ENCODE measurements at regions not wholly inside any gene's neighbourhood (a gene's known extent, or its start where the extent isn't known, plus 50 kb on each side); places are given as distances from the start of the nearest gene placed in this dataset.

- no peak for DNase-seq
These were observed 50.6 kb upstream of the L3MBTL4 start for GRCh38 chr18:6465281-6465680.

- peak in 1 of 2 donors; percentile 8 for DNase-seq
These were observed 61.5 kb upstream of the L3MBTL4 start for GRCh38 chr18:6476190-6476589.

GRCh38 chr18:6476880-6477279, 62.2 kb upstream of the L3MBTL4 start:
- DNase-seq: no peak

- no peak for DNase-seq
These were observed 63.4 kb upstream of the L3MBTL4 start for GRCh38 chr18:6478121-6478520.

- DNase-seq: no peak
These were observed 65.0 kb upstream of the L3MBTL4 start for GRCh38 chr18:6479699-6480098.

GRCh38 chr18:6482198-6482977, 67.7 kb upstream of the L3MBTL4 start:
- DNase-seq: peak in 1 of 2 donors; percentile 17

- no peak for DNase-seq
These were observed 69.9 kb upstream of the L3MBTL4 start for GRCh38 chr18:6484659-6485058.

- no peak for DNase-seq
These were observed 71.6 kb upstream of the L3MBTL4 start for GRCh38 chr18:6486313-6486712.

- no peak for DNase-seq
These were observed 72.2 kb upstream of the L3MBTL4 start for GRCh38 chr18:6486764-6487426.

GRCh38 chr18:6487968-6488367, 73.3 kb upstream of the L3MBTL4 start:
- no peak for DNase-seq

- no peak for DNase-seq
These were observed 74.2 kb upstream of the L3MBTL4 start for GRCh38 chr18:6488956-6489355.

- DNase-seq: no peak
These were observed 75.3 kb upstream of the L3MBTL4 start for GRCh38 chr18:6489977-6490376.

- DNase-seq: no peak
These were observed 78.5 kb upstream of the L3MBTL4 start for GRCh38 chr18:6493194-6493593.

GRCh38 chr18:6495536-6495935, 80.8 kb upstream of the L3MBTL4 start:
- DNase-seq: peak in 1 of 2 donors; percentile 3

GRCh38 chr18:6497543-6497942, 82.8 kb upstream of the L3MBTL4 start:
- DNase-seq: no peak

GRCh38 chr18:6498289-6498856, 83.7 kb upstream of the L3MBTL4 start:
- DNase-seq: no peak

GRCh38 chr18:6504605-6505497, 90.1 kb upstream of the L3MBTL4 start:
- no peak for DNase-seq

- DNase-seq: no peak
These were observed 90.8 kb upstream of the L3MBTL4 start for GRCh38 chr18:6505498-6505875.

- no peak for DNase-seq
These were observed 94.7 kb upstream of the L3MBTL4 start for GRCh38 chr18:6509417-6509816.

GRCh38 chr18:6509832-6510231, 95.1 kb upstream of the L3MBTL4 start:
- DNase-seq: no peak

- no peak for DNase-seq
These were observed 106.2 kb upstream of the L3MBTL4 start for GRCh38 chr18:6520901-6521300.

- no peak for DNase-seq
These were observed 107.2 kb upstream of the L3MBTL4 start for GRCh38 chr18:6521803-6522418.

- DNase-seq: no peak
These were observed 110.9 kb upstream of the L3MBTL4 start for GRCh38 chr18:6525604-6526003.

All from hippocampal formation (tissue), 2 donors.